Neural cell (in vitro differentiated cells): ENCODE measurements at regions not wholly inside any gene's neighbourhood (a gene's known extent, or its start where the extent isn't known, plus 50 kb on each side); places are given as distances from the start of the nearest gene placed in this dataset.

Experiments
- H2AFZ ChIP-seq: fragments of 200-600, 300-800 bp; sonication (generic), shearing (Covaris generic); 2 replicates; pipeline ENCODE4 v1.6.0; 2014; ENCODE audit warnings: low read depth, mild to moderate bottlenecking, antibody characterized with exemption, low read length, moderate library complexity
- H3F3A ChIP-seq: fragments of 200-600 bp; shearing (Covaris generic); 2 replicates; pipeline ENCODE4 v1.6.1; 2016; ENCODE audit warnings: mild to moderate bottlenecking, moderate library complexity, mixed read lengths, antibody characterized with exemption, low read length; ENCODE audit not compliant: insufficient read depth, poor library complexity, severe bottlenecking
- H3K27ac ChIP-seq: fragments of 200-600, 300-800 bp; sonication (generic), shearing (Covaris generic); 2 replicates; pipeline ENCODE4 v1.5.1; 2014; ENCODE audit warnings: mild to moderate bottlenecking, low read length, moderate library complexity
- H3K27me3 ChIP-seq: fragments of 300-800, 200-600 bp; sonication (generic), shearing (Covaris generic); 2 replicates; pipeline ENCODE4 v1.6.0; 2014; ENCODE audit warnings: mild to moderate bottlenecking, low read depth, low read length, moderate library complexity; ENCODE audit not compliant: insufficient read depth
- H3K36me3 ChIP-seq: fragments of 300-800, 200-600 bp; sonication (generic), shearing (Covaris generic); 2 replicates; pipeline ENCODE4 v1.5.1; 2014; ENCODE audit warnings: mild to moderate bottlenecking, antibody characterized with exemption, low read length, moderate library complexity; ENCODE audit not compliant: insufficient read depth
- H3K4me2 ChIP-seq: fragments of 300-800, 200-600 bp; sonication (generic), shearing (Covaris generic); 2 replicates; pipeline ENCODE4 v1.6.0; 2014; ENCODE audit warnings: mild to moderate bottlenecking, low read length
- H3K4me3 ChIP-seq: fragments of 300-800, 200-600 bp; sonication (generic), shearing (Covaris generic); 2 replicates; pipeline ENCODE4 v1.5.1; 2014; ENCODE audit warnings: mild to moderate bottlenecking, low read length, moderate library complexity
- H3K79me2 ChIP-seq: fragments of 200-600 bp; shearing (Covaris generic); replicated peaks from 2 replicates; pipeline ENCODE4 v1.6.0; 2014; ENCODE audit warnings: mild to moderate bottlenecking, low read length, moderate library complexity; ENCODE audit not compliant: insufficient read depth
- H3K9ac ChIP-seq: fragments of 300-800, 200-600 bp; sonication (generic), shearing (Covaris generic); 2 replicates; pipeline ENCODE4 v1.6.1; 2016; ENCODE audit warnings: mild to moderate bottlenecking, low read length, mixed read lengths
- H3K9me2 ChIP-seq: fragments of 200-600 bp; shearing (Covaris generic); 2 replicates; pipeline ENCODE4 v1.6.1; 2016; ENCODE audit warnings: mild to moderate bottlenecking, low read length, mixed read lengths; ENCODE audit not compliant: insufficient read depth
- H3K9me3 ChIP-seq: fragments of 200-600, 300-800 bp; sonication (generic), shearing (Covaris generic); 2 replicates; pipeline ENCODE4 v1.6.1; 2016; ENCODE audit warnings: mild to moderate bottlenecking, mixed run types, low read length, moderate library complexity, mixed read lengths
- H4K20me1 ChIP-seq: fragments of 200-600 bp; shearing (Covaris generic); 2 replicates; pipeline ENCODE4 v1.6.1; 2016; ENCODE audit warnings: mild to moderate bottlenecking, mixed run types; ENCODE audit not compliant: insufficient read depth
- CTCF ChIP-seq: fragments of 450-650 bp; IDR thresholded peaks from 2 replicates; pipeline ENCODE4 v1.5.1; 2014; ENCODE audit warnings: antibody characterized with exemption, mild to moderate bottlenecking, moderate library complexity; ENCODE audit not compliant: poor library complexity, severe bottlenecking
- EP300 ChIP-seq: fragments of 450-650 bp; conservative IDR thresholded peaks from 2 replicates; pipeline ENCODE4 v1.6.1; 2014; ENCODE audit warnings: antibody characterized with exemption, mild to moderate bottlenecking, moderate library complexity; ENCODE audit not compliant: poor library complexity, severe bottlenecking
- EZH2 ChIP-seq: fragments of 200-600, 300-800 bp; shearing (Covaris generic), sonication (generic); IDR thresholded peaks from 2 replicates; pipeline ENCODE4 v1.6.1; 2014; ENCODE audit warnings: antibody characterized with exemption, low read length, borderline replicate concordance, mild to moderate bottlenecking; ENCODE audit not compliant: insufficient read depth, poor library complexity, severe bottlenecking
- MXI1 ChIP-seq: fragments of 450-650 bp; conservative IDR thresholded peaks from 2 replicates; pipeline ENCODE4 v1.6.1; 2014; ENCODE audit warnings: antibody characterized with exemption, mild to moderate bottlenecking; ENCODE audit not compliant: poor library complexity, severe bottlenecking
- POLR2AphosphoS5 ChIP-seq: IDR thresholded peaks from 2 replicates; pipeline ENCODE4 v1.6.1; 2012
- RAD21 ChIP-seq: fragments of 450-650 bp; conservative IDR thresholded peaks from 2 replicates; pipeline ENCODE4 v1.6.1; 2014; ENCODE audit warnings: antibody characterized with exemption, mild to moderate bottlenecking, moderate library complexity
- REST ChIP-seq: IDR thresholded peaks from 2 replicates; pipeline ENCODE4 v1.6.1; 2012; ENCODE audit warnings: borderline replicate concordance
- SMC3 ChIP-seq: fragments of 450-650 bp; conservative IDR thresholded peaks from 2 replicates; pipeline ENCODE4 v1.6.1; 2014; ENCODE audit warnings: antibody characterized with exemption, mild to moderate bottlenecking, moderate library complexity; ENCODE audit not compliant: poor library complexity
- TAF1 ChIP-seq: IDR thresholded peaks from 2 replicates; pipeline ENCODE4 v1.6.1; 2012; ENCODE audit warnings: low read depth

GRCh38 chr2:176768185-176768584 lies 444.4 kb upstream of the HNRNPA3 start:
- Histone ChIP-seq H3K27ac (no peak overlapping the region), H3K4me2 (no peak overlapping the region), H4K20me1 (no peaks in the 10 kb centered on the region), H3K36me3 (no peaks in the 10 kb centered on the region), H3K27me3 (no peaks in the 10 kb centered on the region), H3F3A (no peaks in the 10 kb centered on the region), H3K4me3 (no peak overlapping the region), H2AFZ (no peak overlapping the region), H3K9me2 (no peaks in the 10 kb centered on the region), H3K79me2 (no peaks in the 10 kb centered on the region), H3K9me3 (no peaks in the 10 kb centered on the region), H3K9ac (no peak overlapping the region)
- TF ChIP-seq EZH2 (no peak), POLR2AphosphoS5 (no peak), REST (no peak), RAD21 (no peak), TAF1 (no peak), CTCF (no peak), EP300 (no peak), SMC3 (no peak), MXI1 (no peak)

- Histone ChIP-seq H3K27ac (no peak overlapping the region), H3K36me3 (no peaks in the 10 kb centered on the region), H2AFZ (no peak overlapping the region), H3K9me3 (no peaks in the 10 kb centered on the region), H3K79me2 (no peaks in the 10 kb centered on the region), H4K20me1 (no peaks in the 10 kb centered on the region), H3K27me3 (no peaks in the 10 kb centered on the region), H3F3A (no peaks in the 10 kb centered on the region), H3K9me2 (no peaks in the 10 kb centered on the region), H3K4me3 (no peak overlapping the region), H3K9ac (no peak overlapping the region), H3K4me2 (no peak overlapping the region)
- no peak for TF ChIP-seq RAD21
- no peak for TF ChIP-seq EP300
- no peak for TF ChIP-seq POLR2AphosphoS5
Observed at GRCh38 chr2:176769021-176769420, 443.6 kb upstream of the HNRNPA3 start.
